ENCODE measurements at regions not wholly inside any gene's neighbourhood (a gene's known extent, or its start where the extent isn't known, plus 50 kb on each side); places are given as distances from the start of the nearest gene placed in this dataset.

DNA sequence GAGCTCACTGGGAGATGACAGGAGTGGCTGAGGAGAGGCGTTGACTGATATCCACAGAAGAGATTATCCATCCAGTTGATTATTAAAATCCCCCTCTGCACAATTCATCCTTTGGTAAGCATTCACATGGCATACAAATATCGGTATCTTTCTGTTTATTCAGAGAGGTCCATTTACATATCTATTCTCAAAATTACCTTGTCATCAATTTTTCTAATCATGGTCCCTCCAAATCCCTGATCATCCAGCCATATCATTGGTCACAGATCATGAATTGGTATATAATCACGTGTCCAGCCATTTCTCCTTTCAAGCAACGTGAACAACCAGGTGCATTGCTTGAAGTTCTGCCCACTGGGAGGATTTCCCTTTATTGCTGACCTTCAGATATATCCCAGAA lies 1321.0 kb downstream of the ROBO2 start:
- TF ChIP-seq, protein P1, sequence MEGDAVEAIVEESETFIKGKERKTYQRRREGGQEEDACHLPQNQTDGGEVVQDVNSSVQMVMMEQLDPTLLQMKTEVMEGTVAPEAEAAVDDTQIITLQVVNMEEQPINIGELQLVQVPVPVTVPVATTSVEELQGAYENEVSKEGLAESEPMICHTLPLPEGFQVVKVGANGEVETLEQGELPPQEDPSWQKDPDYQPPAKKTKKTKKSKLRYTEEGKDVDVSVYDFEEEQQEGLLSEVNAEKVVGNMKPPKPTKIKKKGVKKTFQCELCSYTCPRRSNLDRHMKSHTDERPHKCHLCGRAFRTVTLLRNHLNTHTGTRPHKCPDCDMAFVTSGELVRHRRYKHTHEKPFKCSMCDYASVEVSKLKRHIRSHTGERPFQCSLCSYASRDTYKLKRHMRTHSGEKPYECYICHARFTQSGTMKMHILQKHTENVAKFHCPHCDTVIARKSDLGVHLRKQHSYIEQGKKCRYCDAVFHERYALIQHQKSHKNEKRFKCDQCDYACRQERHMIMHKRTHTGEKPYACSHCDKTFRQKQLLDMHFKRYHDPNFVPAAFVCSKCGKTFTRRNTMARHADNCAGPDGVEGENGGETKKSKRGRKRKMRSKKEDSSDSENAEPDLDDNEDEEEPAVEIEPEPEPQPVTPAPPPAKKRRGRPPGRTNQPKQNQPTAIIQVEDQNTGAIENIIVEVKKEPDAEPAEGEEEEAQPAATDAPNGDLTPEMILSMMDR (IDR thresholded peaks at IDR 0.05; ENCODE audit: insufficient read depth, low read length, poor library complexity, severe bottlenecking) = no peak
- no peak for TF ChIP-seq EZH2phosphoT487 (conservative IDR thresholded peaks at IDR 0.05; ENCODE audit: low read length)
